Tibial nerve (tissue), 4 donors: ENCODE measurements at regions not wholly inside any gene's neighbourhood (a gene's known extent, or its start where the extent isn't known, plus 50 kb on each side); places are given as distances from the start of the nearest gene placed in this dataset.
"Not testable (repeated sequence)": the region's sequence is repeated elsewhere in the genome, so short reads cannot be mapped to it uniquely, and the experiment has no call there.

ENCODE experiments used
- DNase-seq, 2 donors: peaks; one replicate each; pipeline ENCODE4 v3.0.0-alpha.2; 2019; ENCODE audit warnings: low spot score in 2 of 2
- H3K27ac ChIP-seq, 4 donors: fragments of 200-600 bp; sonication (generic) in 3 of 4; one replicate each; pipeline ENCODE4 v1.5.1; 2017 to 2019; ENCODE audit warnings: mild to moderate bottlenecking in 1 of 4
- H3K27me3 ChIP-seq, 2 donors: fragments of 200-600 bp; sonication (generic) in 1 of 2; one replicate each; pipeline versions ENCODE4 v1.5.1 to v1.6.0; 2017 to 2019
- H3K36me3 ChIP-seq, 3 donors: fragments of 200-600 bp; sonication (generic); one replicate each; pipeline ENCODE4 v1.5.1; 2018 to 2019
- H3K4me1 ChIP-seq, 4 donors: fragments of 200-600 bp; sonication (generic) in 3 of 4; one replicate each; pipeline ENCODE4 v1.5.1; 2017 to 2019
- H3K4me3 ChIP-seq, 4 donors: fragments of 200-600 bp; sonication (generic) in 3 of 4; one replicate each; pipeline ENCODE4 v1.5.1; 2017 to 2019; ENCODE audit warnings: mild to moderate bottlenecking in 1 of 4, moderate library complexity in 1 of 4
- H3K9me3 ChIP-seq, 4 donors: fragments of 200-600 bp; sonication (generic) in 3 of 4; one replicate each; pipeline ENCODE4 v1.5.1; 2017 to 2019
- CTCF ChIP-seq, 5 experiments: fragments of 200-600 bp in 3 of 5; fragments of 450-650 bp in 2 of 5; sonication (generic) in 3 of 5; IDR thresholded peaks; one replicate each; pipeline ENCODE4 v1.5.1; 2016 to 2019; ENCODE audit warnings: antibody characterized with exemption in 5 of 5, mild to moderate bottlenecking in 3 of 5, moderate library complexity in 2 of 5
- EP300 ChIP-seq, 2 donors: sonication (generic); formaldehyde crosslinking; IDR thresholded peaks; one replicate each; pipeline ENCODE4 v1.6.1; 2017; ENCODE audit warnings: antibody characterized with exemption in 2 of 2, mild to moderate bottlenecking in 1 of 2
- POLR2A ChIP-seq, 2 donors: fragments of 450-650 bp; IDR thresholded peaks; one replicate each; pipeline ENCODE4 v1.6.1; 2017; ENCODE audit warnings: antibody characterized with exemption in 2 of 2, mild to moderate bottlenecking in 2 of 2, moderate library complexity in 2 of 2
- WGBS, 2 donors: methylation state at CpG; one replicate each; pipeline ENCODE4 v1.1.5; 2018; 5-methylcytosine and 5-hydroxymethylcytosine counted together

DNA sequence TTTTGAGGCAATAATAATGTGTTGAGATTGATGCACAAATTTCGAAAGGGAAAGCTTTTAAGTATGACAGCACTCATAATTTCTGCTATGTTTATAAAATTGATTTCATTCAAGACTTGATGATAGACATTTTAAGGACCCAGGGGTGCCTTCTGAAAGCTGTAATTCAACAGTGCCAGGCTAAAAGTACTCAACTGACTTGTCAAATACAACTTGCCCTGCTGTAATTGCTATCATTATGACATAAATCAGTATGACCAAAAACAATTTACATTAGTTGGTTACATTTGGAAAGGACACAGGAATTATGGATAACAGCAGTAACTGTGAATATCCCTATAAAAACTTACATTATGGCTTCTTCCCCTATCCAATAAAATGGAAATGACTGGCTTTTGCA, 178.9 kb downstream of the MMUT start:
- Histone ChIP-seq H3K27ac (no peak overlapping the region), H3K36me3 (no peaks in the 10 kb centered on the region), H3K4me3 (no peak overlapping the region), H3K27me3 (no peaks in the 10 kb centered on the region), H3K9me3 (peaks cover 0 to 3% (median 0%) of the 10 kb centered on the region in 4 donors), H3K4me1 (no peaks in the 10 kb centered on the region)
- DNase-seq = no peak
- no peak for TF ChIP-seq POLR2A (IDR thresholded peaks at IDR 0.05)
- no peak for TF ChIP-seq CTCF (IDR thresholded peaks at IDR 0.05)
- TF ChIP-seq EP300 (IDR thresholded peaks at IDR 0.05) = no peak
- 57 to 71% methylated on average over 1 of the region's 1 CpG for WGBS, 2 donors

DNA sequence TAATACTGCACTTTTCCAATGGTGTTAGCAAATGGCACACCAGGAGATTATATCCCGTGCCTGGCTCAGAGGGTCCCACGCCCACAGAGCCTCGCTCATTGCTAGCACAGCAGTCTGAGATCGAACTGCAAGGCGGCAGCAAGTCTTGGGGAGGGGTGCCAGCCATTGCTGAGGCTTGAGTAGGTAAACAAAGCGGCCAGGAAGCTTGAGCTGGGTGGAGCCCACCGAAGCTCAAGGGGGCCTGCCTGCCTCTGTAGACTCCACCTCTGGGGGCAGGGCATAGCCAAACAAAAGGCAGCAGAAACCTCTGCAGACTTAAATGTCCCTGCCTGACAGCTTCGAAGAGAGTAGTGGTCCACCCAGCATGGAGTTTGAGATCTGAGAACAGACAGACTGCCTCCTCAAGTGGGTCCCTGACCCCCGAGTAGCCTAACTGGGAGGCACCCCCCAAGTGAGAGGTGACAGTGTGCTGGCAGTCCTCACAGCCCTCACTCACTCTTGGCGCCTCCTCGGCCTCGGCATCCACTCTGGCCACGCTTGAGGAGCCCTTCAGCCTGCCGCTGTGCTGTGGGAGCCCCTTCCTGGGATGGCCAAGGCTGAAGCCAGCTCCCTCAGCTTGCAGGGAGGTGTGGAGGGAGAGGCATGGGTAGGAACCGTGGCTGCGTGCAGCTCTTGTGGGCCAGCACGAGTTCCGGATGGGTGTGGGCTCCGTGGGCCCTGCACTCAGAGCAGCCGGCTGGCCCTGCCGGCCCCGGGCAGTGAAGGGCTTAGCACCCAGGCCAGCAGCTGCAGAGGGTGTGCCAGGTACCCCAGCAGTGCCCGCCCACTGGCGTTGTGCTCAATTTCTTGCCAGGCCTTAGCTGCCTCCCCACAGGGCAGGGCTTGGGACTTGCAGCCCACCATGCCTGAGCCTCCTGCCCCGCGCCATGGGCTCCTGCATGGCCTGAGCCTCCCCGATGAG, 188.0 kb downstream of the MMUT start:
- H3K36me3 ChIP-seq, H3K27ac ChIP-seq, H3K4me3 ChIP-seq, H3K27me3 ChIP-seq, H3K4me1 ChIP-seq, DNase-seq: not testable (repeated sequence)
- H3K9me3 ChIP-seq = peaks cover 0 to 16% (median 0%) of the 10 kb centered on the region in 4 donors
- WGBS, 2 donors = 80 to 93% methylated on average over 21 to 22 of the region's 27 CpGs

GRCh38 chr6:49269190-49269589, 193.9 kb downstream of the MMUT start:
- WGBS, 2 donors = 36 to 63% methylated on average over 2 of the region's 2 CpGs
- no peak for TF ChIP-seq POLR2A (IDR thresholded peaks at IDR 0.05)
- TF ChIP-seq EP300 (IDR thresholded peaks at IDR 0.05) = no peak
- no peak for TF ChIP-seq CTCF (IDR thresholded peaks at IDR 0.05)

GRCh38 chr6:49264909-49265308, 198.1 kb downstream of the MMUT start:
- no peak for TF ChIP-seq POLR2A (IDR thresholded peaks at IDR 0.05)
- TF ChIP-seq CTCF (IDR thresholded peaks at IDR 0.05) = no peak
- TF ChIP-seq EP300 (IDR thresholded peaks at IDR 0.05) = no peak
- Histone ChIP-seq H3K27me3 (no peaks in the 10 kb centered on the region), H3K4me1 (no peaks in the 10 kb centered on the region), H3K36me3 (no peaks in the 10 kb centered on the region), H3K4me3 (no peak overlapping the region), H3K9me3 (no peaks in the 10 kb centered on the region), H3K27ac (no peak overlapping the region)
- 84 to 93% methylated on average over 8 of the region's 8 CpGs for WGBS, 2 donors
- no peak for DNase-seq

More at GRCh38 chr6:49269190-49269589, 193.9 kb downstream of the MMUT start:
- Histone ChIP-seq H3K4me3 (no peak overlapping the region), H3K36me3 (no peaks in the 10 kb centered on the region), H3K27ac (no peak overlapping the region), H3K4me1 (no peaks in the 10 kb centered on the region), H3K27me3 (no peaks in the 10 kb centered on the region), H3K9me3 (no peaks in the 10 kb centered on the region)
- DNase-seq = no peak

- 76 to 98% methylated on average over 4 to 7 of the region's 7 CpGs for WGBS, 2 donors
- DNase-seq = no peak
- H3K4me3 ChIP-seq = no peak overlapping the region
- no peaks in the 10 kb centered on the region for H3K27me3 ChIP-seq
- no peak overlapping the region for H3K27ac ChIP-seq
- TF ChIP-seq POLR2A (IDR thresholded peaks at IDR 0.05) (no peak), CTCF (IDR thresholded peaks at IDR 0.05) (no peak), EP300 (IDR thresholded peaks at IDR 0.05) (no peak)
- no peaks in the 10 kb centered on the region for H3K36me3 ChIP-seq
- H3K9me3 ChIP-seq = no peaks in the 10 kb centered on the region
- H3K4me1 ChIP-seq = no peaks in the 10 kb centered on the region
Observed at GRCh38 chr6:49264496-49264895, 198.6 kb downstream of the MMUT start.
